Activated CD4-positive, alpha-beta T cell treated with anti-CD3 and anti-CD28 coated beads for 36 hours (primary cell): ENCODE measurements at regions not wholly inside any gene's neighbourhood (a gene's known extent, or its start where the extent isn't known, plus 50 kb on each side); places are given as distances from the start of the nearest gene placed in this dataset.
"Not testable (repeated sequence)": the region's sequence is repeated elsewhere in the genome, so short reads cannot be mapped to it uniquely, and the experiment has no call there.

Experiments used
- ATAC-seq: fragments of 200-7000 bp; cut with Tn5 transposase; one replicate; pipeline ENCODE4 v1.10.0; 2021; ENCODE audit warnings: mild to moderate bottlenecking, moderate library complexity
- CTCF ChIA-PET: fragments of 350-600 bp; sonication (Branson Sonifier 250); formaldehyde crosslinking; loops from one replicate; lab custom pipeline; 2021; ENCODE audit warnings: antibody characterized with exemption; lab: Charles Lee
- POLR2A ChIA-PET: fragments of 350-600 bp; sonication (Branson Sonifier 250); formaldehyde crosslinking; loops from one replicate; lab custom pipeline; 2021; ENCODE audit warnings: antibody characterized with exemption, inconsistent platforms; lab: Charles Lee
- DNase-seq: peaks from one replicate; pipeline ENCODE4 v3.0.0-alpha.2; 2020
- H3K27ac Mint-ChIP-seq: one replicate; pipeline ENCODE4 v1.8.0; 2021; ENCODE audit warnings: mixed read lengths
- H3K27me3 Mint-ChIP-seq: one replicate; pipeline ENCODE4 v1.8.0; 2021; ENCODE audit warnings: mixed read lengths
- H3K36me3 Mint-ChIP-seq: one replicate; pipeline ENCODE4 v1.8.0; 2021; ENCODE audit warnings: low read depth, mixed read lengths
- H3K4me1 Mint-ChIP-seq: one replicate; pipeline ENCODE4 v1.8.0; 2021; ENCODE audit warnings: mixed read lengths
- H3K4me3 Mint-ChIP-seq: one replicate; pipeline ENCODE4 v1.8.0; 2021; ENCODE audit warnings: mild to moderate bottlenecking, moderate library complexity, mixed read lengths
- H3K9me3 Mint-ChIP-seq: one replicate; pipeline ENCODE4 v1.8.0; 2021; ENCODE audit warnings: low read depth, mixed read lengths
- intact Hi-C, 2 experiments: fragments of 100-400 bp; cut with DNase I in 1 of 2; cut with micrococcal nuclease in 1 of 2; formaldehyde crosslinking; loops; one replicate each; pipeline versions ENCODE4 v1.14.2 to v1.15.1; 2022 to 2024; cut with DNase I, micrococcal nuclease

- Mint-ChIP-seq H3K9me3 (no peaks in the 10 kb centered on the region), H3K4me1 (no peaks in the 10 kb centered on the region), H3K36me3 (no peaks in the 10 kb centered on the region), H3K27me3 (peaks cover 17% of the 10 kb centered on the region), H3K27ac (no peak overlapping the region), H3K4me3 (no peak overlapping the region)
- POLR2A ChIA-PET = no interaction called here
- no peak for ATAC-seq
- DNase-seq = no peak
- intact Hi-C loops = loop anchor here in 1 of 2 experiments (5.0 kb wide), 1 partner anchor 45 kb away; no protein-coding TSS in a partner anchor
- CTCF ChIA-PET = no interaction called here
These were observed 51.9 kb upstream of the ALX4 start for GRCh38 chr11:44361813-44362212.

DNA sequence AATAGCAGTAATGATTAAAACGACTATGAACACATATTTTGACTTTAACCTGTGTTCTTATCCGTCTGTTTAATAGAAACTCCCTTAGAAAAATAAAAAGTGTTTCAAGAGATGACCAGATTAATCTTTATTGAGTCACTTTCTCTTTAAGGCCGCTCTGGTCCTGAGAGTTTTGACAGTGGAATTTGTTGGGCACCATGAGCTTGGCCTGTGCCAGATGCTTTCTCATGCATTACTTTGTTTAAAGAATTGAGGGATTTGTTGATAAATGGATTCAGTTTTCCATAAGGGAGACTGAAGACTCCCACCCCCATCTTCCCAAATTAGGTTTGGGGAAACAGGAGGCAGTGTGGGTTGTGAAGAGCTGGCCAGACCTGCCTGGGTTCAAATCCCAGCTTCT is 53.2 kb upstream of the ALX4 start:
- ChIA-PET POLR2A (no interaction called here), CTCF (no interaction called here)
- DNase-seq (no peak), ATAC-seq (no peak)
- intact Hi-C loops = loop anchor here in 1 of 2 experiments (5.0 kb wide), 1 partner anchor 44 kb away; no protein-coding TSS in a partner anchor
- H3K4me3 Mint-ChIP-seq = no peak overlapping the region
- H3K27me3 Mint-ChIP-seq = peaks cover 14% of the 10 kb centered on the region
- H3K4me1 Mint-ChIP-seq = no peaks in the 10 kb centered on the region
- H3K27ac Mint-ChIP-seq = no peak overlapping the region
- no peaks in the 10 kb centered on the region for H3K9me3 Mint-ChIP-seq
- H3K36me3 Mint-ChIP-seq = no peaks in the 10 kb centered on the region

DNA sequence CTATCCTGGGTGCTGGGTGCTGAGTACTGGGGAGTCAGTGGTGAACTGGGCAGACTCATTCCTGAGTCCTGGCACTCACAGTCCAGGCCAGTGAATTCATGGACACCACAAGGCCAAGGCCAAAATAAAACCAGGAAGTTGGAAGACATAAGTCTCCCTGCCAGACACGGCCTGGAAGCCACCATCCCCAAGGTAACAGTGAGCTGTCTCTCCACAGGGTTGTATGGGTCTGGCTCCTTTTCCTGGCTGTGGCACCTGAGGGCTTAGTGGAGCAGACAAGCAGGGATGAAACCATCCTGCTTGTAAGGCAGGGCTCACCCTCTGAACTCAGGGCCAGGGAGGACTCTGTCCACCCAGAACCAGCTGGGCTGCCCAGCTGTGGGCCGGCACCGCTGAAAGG is 54.7 kb upstream of the ALX4 start:
- intact Hi-C loops = loop anchor here in 1 of 2 experiments (5.0 kb wide), 1 partner anchor 43 kb away; no protein-coding TSS in a partner anchor
- ATAC-seq (no peak), DNase-seq (no peak)
- Mint-ChIP-seq H3K27me3 (peaks cover 7% of the 10 kb centered on the region), H3K9me3 (no peaks in the 10 kb centered on the region), H3K4me1 (no peaks in the 10 kb centered on the region), H3K4me3 (no peak overlapping the region), H3K36me3 (no peaks in the 10 kb centered on the region), H3K27ac (no peak overlapping the region)
- POLR2A ChIA-PET = no interaction called here
- CTCF ChIA-PET = interaction anchor here (0.6 kb wide), 1 partner anchor 50 kb away, joined by 4 read pairs; no protein-coding TSS in a partner anchor

GRCh38 chr11:44365616-44366015 is 55.7 kb upstream of the ALX4 start:
- no peak for DNase-seq
- H3K4me3 Mint-ChIP-seq = no peak overlapping the region
- ATAC-seq = no peak
- POLR2A ChIA-PET = no interaction called here
- H3K27me3 Mint-ChIP-seq = peaks cover 7% of the 10 kb centered on the region
- CTCF ChIA-PET = no interaction called here
- no peaks in the 10 kb centered on the region for H3K36me3 Mint-ChIP-seq
- no peaks in the 10 kb centered on the region for H3K9me3 Mint-ChIP-seq
- intact Hi-C loops = no loop called here
- H3K4me1 Mint-ChIP-seq = no peaks in the 10 kb centered on the region
- H3K27ac Mint-ChIP-seq = no peak overlapping the region

DNA sequence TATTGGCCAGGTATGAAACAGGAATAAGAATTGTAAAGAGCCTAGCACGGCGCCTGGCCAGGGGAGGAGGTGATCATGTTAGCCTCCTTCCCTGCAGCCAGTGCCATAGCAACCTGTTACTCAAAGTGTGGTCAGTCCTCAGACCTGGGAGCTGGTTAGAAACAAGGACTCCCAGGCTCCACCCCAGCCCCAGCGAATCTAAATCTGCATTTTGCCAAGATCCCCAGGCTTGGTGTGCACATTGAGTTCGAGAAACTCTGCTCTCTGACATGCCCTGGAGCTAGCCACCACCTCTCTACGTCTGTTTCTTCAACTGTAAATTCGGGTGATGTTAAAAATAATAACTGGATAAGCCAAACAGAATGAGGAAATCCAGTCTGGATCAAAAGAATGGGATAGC is 56.1 kb upstream of the ALX4 start:
- H3K27me3 Mint-ChIP-seq = peaks cover 7% of the 10 kb centered on the region
- DNase-seq (no peak), ATAC-seq (no peak)
- ChIA-PET POLR2A (no interaction called here), CTCF (no interaction called here)
- no peaks in the 10 kb centered on the region for H3K36me3 Mint-ChIP-seq
- H3K4me1 Mint-ChIP-seq = no peaks in the 10 kb centered on the region
- no peaks in the 10 kb centered on the region for H3K9me3 Mint-ChIP-seq
- no peak overlapping the region for H3K4me3 Mint-ChIP-seq
- intact Hi-C loops = no loop called here
- no peak overlapping the region for H3K27ac Mint-ChIP-seq

DNA sequence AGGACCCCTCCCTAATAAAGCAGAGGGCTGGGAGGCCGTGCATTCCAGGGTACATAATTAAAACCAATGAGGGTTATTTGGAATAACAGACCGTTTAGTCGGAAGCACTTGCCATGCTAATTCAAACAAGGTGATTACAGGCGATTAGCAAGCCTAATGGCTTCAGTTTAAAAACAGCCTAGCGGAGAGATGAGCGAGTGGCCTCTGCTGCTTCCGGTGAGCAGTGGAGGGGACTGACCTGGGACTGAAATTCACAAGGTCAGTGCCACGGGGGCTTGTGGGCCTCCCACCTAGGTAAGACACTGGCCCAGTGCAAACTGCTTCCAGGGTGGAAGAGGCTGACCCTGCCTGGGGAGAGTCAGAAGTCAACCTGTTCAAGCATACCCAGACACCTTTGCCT is 56.8 kb upstream of the ALX4 start:
- ChIA-PET CTCF (no interaction called here), POLR2A (no interaction called here)
- ATAC-seq = no peak
- DNase-seq = no peak
- Mint-ChIP-seq H3K27ac (no peak overlapping the region), H3K4me3 (no peak overlapping the region), H3K27me3 (peaks cover 7% of the 10 kb centered on the region), H3K4me1 (no peaks in the 10 kb centered on the region), H3K9me3 (no peaks in the 10 kb centered on the region), H3K36me3 (no peaks in the 10 kb centered on the region)
- intact Hi-C loops = no loop called here

GRCh38 chr11:44367452-44367851 is 57.5 kb upstream of the ALX4 start:
- no peaks in the 10 kb centered on the region for H3K36me3 Mint-ChIP-seq
- ChIA-PET POLR2A (no interaction called here), CTCF (no interaction called here)
- no peak for ATAC-seq
- DNase-seq = no peak
- H3K4me3 Mint-ChIP-seq = no peak overlapping the region
- H3K27ac Mint-ChIP-seq = no peak overlapping the region
- no peaks in the 10 kb centered on the region for H3K4me1 Mint-ChIP-seq
- peaks cover 7% of the 10 kb centered on the region for H3K27me3 Mint-ChIP-seq
- intact Hi-C loops = no loop called here
- H3K9me3 Mint-ChIP-seq = no peaks in the 10 kb centered on the region

- Mint-ChIP-seq H3K27ac (no peak overlapping the region), H3K36me3 (no peaks in the 10 kb centered on the region), H3K27me3 (peaks cover 4% of the 10 kb centered on the region), H3K9me3 (no peaks in the 10 kb centered on the region), H3K4me3 (no peak overlapping the region), H3K4me1 (no peaks in the 10 kb centered on the region)
- ATAC-seq = no peak
- CTCF ChIA-PET = interaction anchor here (0.8 kb wide), 1 partner anchor 134 kb away, joined by 3 read pairs; no protein-coding TSS in a partner anchor
- DNase-seq = no peak
- intact Hi-C loops = no loop called here
- POLR2A ChIA-PET = no interaction called here
These were observed 58.9 kb upstream of the ALX4 start for GRCh38 chr11:44368886-44369285.

DNA sequence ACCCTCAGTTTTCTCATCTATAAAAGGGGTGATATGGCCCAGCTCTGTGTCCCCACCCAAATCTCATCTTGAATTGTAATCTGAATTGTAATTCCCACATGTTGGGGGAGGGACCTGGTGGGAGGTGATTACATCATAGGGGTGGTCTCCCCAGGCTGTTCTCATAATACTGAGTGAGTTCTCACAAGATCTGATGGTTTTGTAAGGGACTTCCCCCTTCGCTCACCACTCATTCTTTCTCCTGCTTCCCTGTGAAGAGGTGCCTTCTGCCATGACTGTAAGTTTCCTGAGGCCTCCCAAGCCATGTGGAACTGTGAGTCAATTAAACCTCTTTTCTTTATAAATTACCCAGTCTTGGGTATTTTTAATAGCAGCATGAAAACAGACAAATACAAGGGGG is 61.1 kb upstream of the ALX4 start:
- H3K36me3 Mint-ChIP-seq, H3K9me3 Mint-ChIP-seq, H3K4me3 Mint-ChIP-seq, POLR2A ChIA-PET, H3K4me1 Mint-ChIP-seq, CTCF ChIA-PET, intact Hi-C loops, H3K27ac Mint-ChIP-seq, H3K27me3 Mint-ChIP-seq, DNase-seq: not testable (repeated sequence)
- peak; percentile 39 for ATAC-seq

GRCh38 chr11:44371706-44372105 is 61.8 kb upstream of the ALX4 start:
- no peak for ATAC-seq
- POLR2A ChIA-PET = no interaction called here
- CTCF ChIA-PET = no interaction called here
- Mint-ChIP-seq H3K36me3 (no peaks in the 10 kb centered on the region), H3K27me3 (no peaks in the 10 kb centered on the region), H3K4me1 (no peaks in the 10 kb centered on the region), H3K9me3 (no peaks in the 10 kb centered on the region), H3K4me3 (no peak overlapping the region), H3K27ac (no peak overlapping the region)
- intact Hi-C loops = no loop called here
- DNase-seq = no peak

DNA sequence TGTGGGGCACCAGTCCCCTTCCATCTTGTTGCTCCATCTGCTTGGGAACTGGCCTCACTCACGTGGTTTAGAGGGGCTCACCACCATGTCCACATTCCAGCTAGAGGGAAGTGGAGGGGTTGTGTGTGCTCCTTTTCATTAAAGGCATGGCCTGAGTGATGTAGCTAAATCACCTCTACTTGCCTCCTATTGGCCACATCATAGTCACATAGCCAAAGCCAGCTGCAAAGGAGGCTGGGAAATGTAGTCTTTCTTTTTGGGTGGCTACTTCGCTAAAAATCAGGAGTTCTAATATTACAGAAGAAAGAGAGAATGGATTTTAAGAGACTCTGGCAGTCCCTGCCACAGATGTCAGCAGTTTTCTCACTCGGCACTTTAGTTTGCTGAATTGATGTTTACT is 63.0 kb upstream of the ALX4 start:
- CTCF ChIA-PET = no interaction called here
- POLR2A ChIA-PET = no interaction called here

GRCh38 chr11:44374001-44374400 is 64.1 kb upstream of the ALX4 start:
- Mint-ChIP-seq H3K4me1 (no peaks in the 10 kb centered on the region), H3K9me3 (peaks cover 3% of the 10 kb centered on the region), H3K27me3 (no peaks in the 10 kb centered on the region), H3K36me3 (no peaks in the 10 kb centered on the region), H3K27ac (no peak overlapping the region), H3K4me3 (no peak overlapping the region)
- ChIA-PET CTCF (no interaction called here), POLR2A (no interaction called here)
- ATAC-seq = no peak
- intact Hi-C loops = no loop called here
- no peak for DNase-seq

More for the DNA sequence above, 63.0 kb upstream of the ALX4 start:
- no peaks in the 10 kb centered on the region for H3K36me3 Mint-ChIP-seq
- no peaks in the 10 kb centered on the region for H3K4me1 Mint-ChIP-seq
- no peak overlapping the region for H3K27ac Mint-ChIP-seq
- no peak overlapping the region for H3K4me3 Mint-ChIP-seq
- H3K27me3 Mint-ChIP-seq = no peaks in the 10 kb centered on the region
- H3K9me3 Mint-ChIP-seq = peaks cover 3% of the 10 kb centered on the region
- intact Hi-C loops = no loop called here
- ATAC-seq (no peak), DNase-seq (no peak)

GRCh38 chr11:44376423-44376822 is 66.5 kb upstream of the ALX4 start:
- ChIA-PET POLR2A (no interaction called here), CTCF (no interaction called here)
- ATAC-seq (no peak), DNase-seq (no peak)
- Mint-ChIP-seq H3K4me3 (no peak overlapping the region), H3K27ac (no peak overlapping the region), H3K36me3 (no peaks in the 10 kb centered on the region), H3K9me3 (peaks cover 3% of the 10 kb centered on the region), H3K27me3 (no peaks in the 10 kb centered on the region), H3K4me1 (no peaks in the 10 kb centered on the region)
- intact Hi-C loops = no loop called here
